HG03060 (cell line): ENCODE measurements at regions not wholly inside any gene's neighbourhood (a gene's known extent, or its start where the extent isn't known, plus 50 kb on each side); places are given as distances from the start of the nearest gene placed in this dataset.
"Not testable (repeated sequence)": the region's sequence is repeated elsewhere in the genome, so short reads cannot be mapped to it uniquely, and the experiment has no call there.

Experiments used
- ATAC-seq: cut with Tn5 transposase; IDR thresholded peaks from one replicate; pipeline ENCODE4 v1.9.1; 2021; ENCODE audit warnings: low read depth, moderate number of reproducible peaks; ENCODE audit not compliant: unreplicated experiment

DNA sequence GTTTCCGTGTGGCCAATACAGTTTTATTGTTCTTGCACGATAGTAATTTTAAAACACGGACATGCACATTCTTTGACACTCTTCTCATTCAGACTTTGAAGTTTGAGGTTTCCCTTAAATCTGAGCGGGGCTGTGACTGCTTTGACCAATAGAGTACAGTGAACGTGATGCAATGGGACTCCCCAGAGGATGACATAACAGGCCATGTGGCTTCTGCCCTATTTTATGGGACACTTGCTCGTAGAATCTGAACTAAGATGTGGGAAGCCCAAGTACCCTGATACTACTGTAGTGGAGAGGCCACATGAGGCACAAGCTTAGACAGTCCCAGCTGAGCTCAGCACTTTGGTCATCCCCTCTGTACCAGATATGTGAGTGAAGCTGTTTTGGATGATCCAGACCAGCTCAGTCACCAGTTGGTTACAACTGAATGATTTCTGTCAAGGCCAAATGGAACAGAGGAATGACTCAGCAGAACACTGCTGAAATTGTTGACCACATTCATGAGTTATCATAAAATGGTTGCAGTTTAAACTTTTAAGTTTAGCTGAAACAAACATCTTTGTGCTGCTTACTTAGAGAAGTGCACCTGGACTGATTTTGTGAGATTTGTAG is 279.4 kb downstream of the RFPL4B start:
- ATAC-seq: peak; percentile 91

DNA sequence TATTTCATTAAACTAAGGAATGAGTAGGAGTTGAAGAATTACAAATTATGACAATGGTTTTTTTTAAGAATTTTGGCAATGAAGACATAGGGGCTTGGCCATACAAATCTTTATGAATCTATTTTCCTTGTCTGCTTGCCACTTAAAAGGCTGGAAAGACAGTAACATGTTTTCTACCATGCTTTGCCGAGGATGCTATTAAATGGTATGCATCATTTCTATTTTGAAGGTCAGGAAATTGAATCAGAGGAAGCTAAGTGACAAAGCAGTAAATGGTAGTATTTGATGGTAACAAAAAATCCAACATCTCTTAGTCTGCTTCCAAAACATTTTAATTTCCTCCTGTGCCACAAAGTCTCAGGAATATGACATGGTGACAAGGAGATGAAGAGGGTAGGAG is 287.2 kb downstream of the RFPL4B start:
- no peak for ATAC-seq

DNA sequence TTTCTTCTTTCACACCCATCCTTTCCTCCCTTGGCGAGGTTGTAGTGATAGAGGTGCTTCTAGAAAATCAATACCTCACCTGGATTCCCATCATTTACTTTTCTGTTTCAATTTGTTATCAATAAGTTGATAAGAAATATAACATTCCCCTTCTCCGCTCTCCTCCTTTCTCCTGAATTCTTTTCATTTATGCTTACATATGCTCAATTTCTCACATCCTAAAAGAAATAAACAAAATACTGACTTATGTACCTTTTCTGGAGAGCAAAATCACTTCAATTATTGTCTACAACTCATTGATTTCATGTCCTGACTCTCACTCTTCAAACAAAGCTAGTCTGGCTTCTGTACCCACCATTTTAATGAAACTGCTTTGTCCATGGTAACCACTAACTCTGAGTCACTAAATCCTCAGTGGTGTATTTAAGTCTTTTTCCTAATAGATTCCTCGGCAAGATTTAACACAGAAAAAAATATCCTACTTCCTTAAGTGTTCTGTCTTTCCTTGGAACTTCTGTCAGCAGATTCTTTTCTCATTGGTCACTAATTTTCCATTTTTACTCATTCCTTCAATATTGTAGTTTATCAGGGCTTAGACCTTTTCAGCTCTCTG is 289.6 kb downstream of the RFPL4B start:
- no peak for ATAC-seq

DNA sequence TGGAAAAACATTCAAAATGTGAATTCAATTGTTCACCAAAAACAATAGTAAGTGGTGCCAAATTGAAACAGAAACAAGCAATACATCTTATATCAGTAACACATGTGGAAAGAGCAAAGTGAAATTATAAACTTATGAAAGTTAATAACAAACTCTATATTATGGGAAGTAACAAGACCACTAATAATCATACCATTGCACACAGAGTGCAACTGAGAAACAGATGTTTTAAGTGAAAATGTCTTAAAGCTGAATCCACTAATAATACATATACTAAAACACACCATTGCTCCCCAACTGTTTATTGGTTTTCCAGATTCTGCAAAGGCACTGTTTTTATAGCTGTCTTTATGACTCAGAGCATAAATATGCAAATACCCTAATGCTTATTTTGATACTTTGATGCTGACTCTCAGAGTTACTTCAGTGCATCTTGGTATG is 292.3 kb downstream of the RFPL4B start:
- ATAC-seq: peak; percentile 46

DNA sequence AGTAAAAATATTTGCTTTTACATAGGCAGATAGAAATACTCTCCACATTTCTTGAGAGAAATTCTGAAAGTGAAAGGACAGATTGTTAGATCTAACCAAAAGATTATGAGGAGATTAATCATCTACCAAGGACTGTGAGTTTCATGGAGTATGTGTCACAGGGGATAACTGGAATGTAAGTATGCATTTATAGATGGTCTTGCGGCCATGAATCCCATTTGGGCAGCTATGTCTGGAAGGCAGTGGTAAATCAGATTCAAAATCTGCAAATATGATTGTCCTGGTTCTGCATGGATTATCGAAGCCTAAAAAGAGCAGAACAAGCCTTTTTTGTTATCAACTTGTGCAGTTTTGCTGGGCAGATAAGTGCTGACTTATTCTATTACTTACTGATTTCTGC is 293.8 kb downstream of the RFPL4B start:
- ATAC-seq: no peak

DNA sequence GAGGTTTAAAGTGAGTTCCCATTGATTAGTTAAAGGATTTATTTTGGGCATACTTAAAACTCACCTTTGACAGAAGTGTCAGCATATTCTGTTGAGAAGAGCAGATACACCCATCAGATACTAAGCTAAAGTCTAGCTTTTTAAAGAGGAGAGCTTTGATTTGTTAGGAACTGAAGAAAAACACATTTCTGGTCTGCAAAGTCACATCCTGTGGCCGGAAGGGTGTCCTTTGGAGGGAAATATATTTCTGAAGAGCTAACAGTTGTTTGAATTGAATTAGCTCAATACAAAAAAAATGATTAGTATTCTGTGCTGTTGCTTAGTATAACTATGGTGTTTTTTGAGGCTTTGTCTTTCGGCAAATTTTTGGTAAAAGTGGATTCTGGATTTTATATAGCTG is 302.7 kb downstream of the RFPL4B start:
- ATAC-seq: no peak

DNA sequence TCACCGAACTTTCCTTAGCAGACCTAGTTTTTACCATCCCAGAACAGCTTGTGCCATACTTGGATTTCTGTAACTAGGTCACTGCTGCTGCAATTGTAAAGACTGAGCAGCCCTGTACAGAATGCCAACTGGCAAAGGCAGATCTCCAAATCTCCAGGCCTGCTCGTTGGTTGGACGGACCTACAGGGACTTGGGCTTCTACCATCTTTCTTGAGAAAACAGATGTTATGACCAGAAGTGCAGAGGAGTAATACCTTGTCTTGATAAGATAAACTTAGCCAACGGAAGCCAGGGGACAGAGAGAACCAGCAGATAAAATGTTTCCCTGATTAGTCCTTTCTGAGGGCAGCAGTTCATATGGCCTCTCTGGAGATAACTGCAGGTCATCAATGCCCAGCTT is 304.1 kb downstream of the RFPL4B start:
- no peak for ATAC-seq

DNA sequence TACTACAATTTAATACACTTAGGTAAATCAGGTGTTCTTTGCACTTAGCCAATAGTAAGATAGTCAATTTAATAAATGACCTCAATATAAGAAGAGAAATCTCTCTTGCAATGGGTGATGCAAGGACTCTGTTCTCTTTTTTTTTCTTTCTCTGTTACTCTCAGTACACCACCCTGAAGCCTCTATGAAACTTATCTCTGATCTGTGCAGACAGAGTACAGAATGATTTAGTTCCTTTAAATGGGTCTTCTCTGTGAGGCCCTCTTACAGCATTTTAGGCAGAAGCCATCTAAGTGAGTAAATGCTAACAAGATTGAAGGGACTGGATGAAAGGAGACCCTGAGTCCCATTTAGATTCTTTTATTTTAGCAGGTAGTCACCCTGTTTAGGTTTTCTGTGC is 312.8 kb downstream of the RFPL4B start:
- no peak for ATAC-seq

DNA sequence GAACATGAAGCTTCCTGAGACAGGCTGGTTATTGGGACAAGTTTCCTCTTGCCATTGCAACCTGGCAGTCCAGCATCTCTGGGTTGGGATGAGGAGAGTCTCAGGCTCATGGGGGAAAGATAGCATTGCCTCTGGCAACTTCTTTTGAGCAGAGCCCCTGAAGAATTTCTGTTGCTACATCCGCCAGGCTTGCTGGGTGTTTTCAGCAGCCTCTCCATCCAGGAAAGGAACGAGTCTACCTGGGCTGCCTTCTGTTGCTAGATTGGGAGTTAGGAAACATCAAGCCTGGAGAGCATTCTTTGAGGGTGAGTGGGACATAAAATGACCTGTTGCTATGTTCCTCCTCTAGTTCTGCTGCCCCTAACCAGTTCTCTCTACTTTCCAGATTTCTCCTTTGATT is 313.5 kb downstream of the RFPL4B start:
- no peak for ATAC-seq

DNA sequence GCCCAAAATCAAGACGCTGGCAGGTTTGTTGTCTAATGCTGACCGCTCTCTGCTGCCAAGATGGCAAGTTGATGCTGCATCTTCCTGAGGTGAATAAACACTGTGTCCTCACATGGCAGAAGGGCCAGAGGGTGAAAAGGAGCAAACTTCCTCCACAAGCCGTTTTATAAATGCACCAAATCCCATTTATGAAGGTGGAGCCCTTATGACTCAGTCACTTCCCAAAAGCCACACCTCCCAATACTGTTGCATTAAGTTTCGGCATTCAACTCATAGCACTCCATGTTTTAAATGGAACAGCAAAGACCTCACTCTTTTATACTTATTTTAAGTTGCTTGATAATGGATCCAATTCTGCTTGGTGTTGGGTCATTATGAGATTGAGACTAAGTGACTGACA is 316.6 kb downstream of the RFPL4B start:
- ATAC-seq: no peak

DNA sequence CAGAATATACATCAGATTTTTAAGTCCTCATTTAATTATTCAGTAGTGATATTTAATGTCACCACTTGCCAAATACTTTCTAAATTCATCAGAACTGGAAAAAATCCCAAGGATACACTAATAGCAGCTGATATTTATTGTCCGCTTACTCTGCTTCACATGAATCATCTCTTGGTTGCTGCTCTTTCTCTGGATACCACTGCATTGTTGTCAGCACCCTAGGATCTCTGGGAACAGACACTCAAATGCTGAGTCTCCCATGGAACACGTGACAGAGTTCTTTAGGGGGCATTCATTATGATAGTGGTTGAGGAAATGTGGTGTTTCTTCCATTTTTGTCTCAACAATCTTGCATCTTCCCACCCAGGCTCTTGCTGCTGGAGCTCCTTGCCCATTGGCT is 318.0 kb downstream of the RFPL4B start:
- ATAC-seq: no peak

DNA sequence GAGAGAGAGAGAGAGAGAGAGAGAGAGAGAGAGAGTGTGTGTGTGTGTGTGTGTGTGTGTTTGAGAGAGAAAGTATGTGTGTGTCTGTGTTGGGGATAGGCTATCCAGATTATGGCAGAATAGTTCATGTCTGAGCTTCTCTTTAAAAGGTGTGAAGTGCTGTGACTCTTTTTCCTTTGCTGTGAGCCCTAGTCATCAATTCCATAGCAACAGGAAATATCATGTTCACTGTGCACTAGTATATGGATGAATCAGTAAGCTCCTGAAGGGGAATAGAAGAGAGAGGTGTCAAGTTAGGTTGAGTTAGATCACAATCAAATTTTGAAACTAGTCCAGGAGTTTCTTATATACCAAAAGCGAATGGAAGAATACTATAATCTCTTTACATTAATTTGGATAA is 318.7 kb downstream of the RFPL4B start:
- ATAC-seq: no peak

DNA sequence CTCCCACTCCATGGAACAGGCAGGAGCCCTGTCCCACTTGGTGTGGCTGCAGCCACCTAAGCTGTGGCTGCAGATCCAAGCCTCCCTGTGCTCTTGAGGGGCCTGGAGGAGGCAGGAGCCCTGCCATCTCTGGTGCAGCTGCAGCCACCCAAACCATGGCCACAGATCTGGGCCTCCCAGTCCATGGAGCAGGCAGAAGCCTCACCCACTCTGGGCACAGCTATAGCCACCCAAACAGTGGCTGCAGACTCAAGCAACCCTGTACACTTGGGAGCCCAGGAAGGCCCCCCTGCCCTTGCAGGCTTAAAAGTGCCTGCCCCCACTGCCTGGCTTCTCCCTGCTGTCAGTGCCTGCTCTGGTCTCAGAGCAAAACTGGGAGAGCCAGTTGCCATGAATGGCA is 320.3 kb downstream of the RFPL4B start:
- ATAC-seq: no peak

DNA sequence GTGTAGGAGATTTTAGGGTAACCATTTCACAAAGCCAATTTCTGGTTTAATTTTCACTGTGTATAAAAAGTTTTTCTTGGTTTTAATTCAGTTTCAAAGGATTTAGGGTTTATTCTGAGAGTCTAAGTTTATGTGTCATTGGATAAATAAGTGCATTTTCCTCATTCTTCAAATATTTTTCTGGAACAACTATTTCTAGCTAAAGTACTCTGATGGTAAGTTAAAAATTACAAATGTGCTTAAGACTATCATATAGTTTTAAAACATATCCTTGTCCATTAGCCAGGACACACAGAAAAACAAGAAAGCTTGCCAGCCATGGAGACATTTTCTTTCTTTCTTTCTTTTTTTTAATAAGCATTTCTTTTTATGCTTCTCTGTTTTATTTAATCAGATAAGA is 333.0 kb downstream of the RFPL4B start:
- no peak for ATAC-seq

DNA sequence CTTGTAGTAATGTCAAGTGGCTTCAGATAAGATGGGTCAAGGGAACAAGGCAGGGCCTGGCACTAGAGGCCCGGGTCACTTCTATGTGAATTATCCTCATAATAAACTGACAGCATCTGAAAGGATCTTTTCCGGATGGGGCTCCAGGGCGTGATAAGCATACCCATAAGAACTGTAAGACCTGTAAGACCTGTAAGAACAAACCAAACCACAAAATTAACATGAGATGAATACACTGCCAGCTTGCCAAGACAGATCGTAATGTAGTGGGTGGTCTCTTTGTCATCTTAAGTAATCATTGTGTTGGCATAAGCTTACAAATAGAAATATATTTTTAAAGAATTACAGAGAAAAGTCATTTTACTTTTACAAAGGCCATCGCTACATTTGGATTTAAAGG is 334.9 kb downstream of the RFPL4B start:
- no peak for ATAC-seq

DNA sequence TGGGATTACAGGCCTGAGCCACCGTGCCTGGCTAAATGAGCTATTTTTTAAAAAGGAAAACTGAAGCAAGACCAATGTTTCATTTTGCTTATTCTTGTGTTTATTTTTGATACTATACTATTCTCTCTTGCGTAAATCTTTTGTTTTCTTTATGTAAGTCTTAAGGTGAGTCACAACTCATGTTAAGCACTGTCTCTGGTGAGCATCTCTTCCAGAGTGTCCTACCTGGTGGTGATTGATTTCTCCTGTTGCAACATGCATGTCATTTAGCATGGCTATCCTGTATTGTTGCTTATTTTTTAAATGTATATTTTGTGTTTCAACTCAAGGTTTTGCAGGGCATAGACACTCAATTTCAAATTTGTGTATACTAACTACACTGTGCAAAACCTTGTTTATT is 336.0 kb downstream of the RFPL4B start:
- ATAC-seq: no peak

DNA sequence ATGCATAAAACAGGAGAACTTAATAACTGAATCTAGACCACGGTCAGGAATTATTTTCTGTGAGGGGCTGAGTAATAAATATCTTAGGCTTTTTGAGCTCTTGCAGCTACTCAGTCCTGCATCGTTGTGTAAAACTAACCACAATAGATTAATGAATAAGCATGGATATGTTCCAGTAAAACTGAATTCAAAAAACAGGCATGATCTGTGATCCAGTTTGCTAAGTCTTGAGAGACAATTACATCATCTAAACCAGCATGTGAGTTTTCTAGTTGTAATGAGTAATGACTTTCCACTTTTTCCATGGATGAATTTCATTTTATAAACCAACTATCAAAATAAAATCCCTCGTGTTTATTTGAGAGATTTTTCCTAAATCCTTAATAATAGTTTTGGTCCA is 336.8 kb downstream of the RFPL4B start:
- ATAC-seq: no peak

DNA sequence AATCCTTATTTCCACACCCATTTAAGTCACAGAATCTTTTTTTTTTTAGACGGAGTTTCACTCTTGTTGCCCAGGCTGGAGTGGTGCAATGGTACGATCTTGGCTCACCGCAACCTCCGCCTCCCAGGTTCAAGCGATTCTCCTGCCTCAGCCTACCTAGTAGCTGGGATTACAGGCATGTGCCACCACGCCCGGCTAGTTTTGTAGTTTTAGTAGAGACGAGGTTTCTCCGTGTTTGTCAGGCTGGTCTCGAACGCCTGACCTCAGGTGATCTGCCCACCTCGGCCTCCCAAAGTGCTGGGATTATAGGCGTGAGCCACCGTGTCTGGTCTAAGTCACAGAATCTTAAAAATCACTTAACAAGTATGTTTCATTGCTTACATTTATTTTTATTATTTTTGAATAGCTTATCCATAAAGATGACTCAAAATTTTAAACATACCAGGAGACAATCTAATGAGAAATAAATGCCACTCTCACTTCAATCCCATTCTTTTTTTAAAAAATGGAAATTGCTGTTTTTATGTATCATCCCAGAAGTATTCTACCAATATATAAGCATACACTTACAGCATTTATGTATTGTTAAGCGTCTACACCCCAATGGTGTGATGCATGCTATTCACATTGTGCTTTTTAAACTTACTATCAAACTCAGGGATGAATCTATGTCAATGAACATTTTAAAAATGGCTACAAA is 338.5 kb downstream of the RFPL4B start:
- ATAC-seq: not testable (repeated sequence)

DNA sequence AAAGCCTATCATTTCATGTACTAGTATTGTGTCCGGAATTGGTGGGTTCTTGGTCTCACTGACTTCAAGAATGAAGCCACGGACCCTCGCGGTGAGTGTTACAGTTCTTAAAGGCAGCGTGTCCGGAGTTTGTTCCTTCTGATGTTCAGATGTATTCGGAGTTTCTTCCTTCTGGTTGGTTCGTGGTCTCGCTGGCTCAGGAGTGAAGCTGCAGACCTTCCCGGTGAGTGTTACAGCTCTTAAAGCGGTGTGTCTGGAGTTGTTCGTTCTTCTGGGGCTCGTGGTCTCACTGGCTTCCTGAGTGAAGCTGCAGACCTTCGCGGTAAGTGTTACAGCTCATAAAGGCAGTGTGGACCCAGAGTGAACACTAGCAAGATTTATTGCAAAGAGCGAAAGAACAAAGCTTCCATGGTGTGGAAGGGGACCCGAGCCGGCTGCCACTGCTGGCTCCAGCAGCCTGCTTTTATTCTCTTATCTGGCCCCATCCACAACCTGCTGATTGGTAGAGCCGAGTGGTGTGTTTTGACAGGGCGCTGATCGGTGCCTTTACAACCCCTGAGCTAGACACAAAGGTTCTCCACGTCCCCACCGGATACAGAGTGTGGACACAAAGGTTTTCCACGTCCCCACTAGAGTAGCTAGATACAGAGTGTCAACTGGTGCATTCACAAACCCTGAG is 341.5 kb downstream of the RFPL4B start:
- ATAC-seq: not testable (repeated sequence)

DNA sequence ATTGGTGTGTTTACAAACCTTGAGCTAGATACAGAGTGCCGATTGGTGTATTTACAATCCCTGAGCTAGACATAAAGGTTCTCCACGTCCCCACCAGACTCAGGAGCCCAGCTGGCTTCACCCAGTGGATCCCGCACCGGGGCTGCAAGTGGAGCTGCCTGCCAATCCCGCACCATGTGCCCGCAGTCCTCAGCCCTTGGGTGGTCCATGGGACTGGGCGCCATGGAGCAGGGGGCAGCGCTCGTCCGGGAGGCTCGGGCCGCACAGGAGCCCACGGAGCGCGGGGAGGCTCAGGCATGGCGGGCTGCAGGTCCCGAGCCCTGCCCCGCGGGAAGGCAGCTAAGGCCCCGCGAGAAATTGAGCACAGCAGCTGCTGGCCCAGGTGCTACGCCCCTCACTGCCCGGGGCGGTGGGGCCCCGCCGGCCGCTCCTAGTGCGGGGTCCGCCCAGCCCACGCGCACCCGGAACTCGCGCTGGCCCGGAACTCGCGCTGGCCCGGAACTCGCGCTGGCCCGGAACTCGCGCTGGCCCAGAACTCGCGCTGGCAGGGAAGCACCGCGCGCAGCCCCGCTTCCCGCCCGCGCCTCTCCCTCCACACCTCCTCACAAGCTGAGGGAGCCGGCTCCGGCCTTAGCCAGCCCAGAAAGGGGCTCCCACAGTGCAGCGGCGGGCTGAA is 342.2 kb downstream of the RFPL4B start:
- ATAC-seq: not testable (repeated sequence)
